Stimulated activated CD4-positive, alpha-beta T cell treated with anti-CD3 and anti-CD28 coated beads, Interleukin-1b, Interleukin-23, amount 100 ng/mL, for 48 hours (primary cell): ENCODE measurements at regions not wholly inside any gene's neighbourhood (a gene's known extent, or its start where the extent isn't known, plus 50 kb on each side); places are given as distances from the start of the nearest gene placed in this dataset.
A peak's percentile ranks its signal among the peaks of the same experiment; 100 is the strongest.
"Not testable (repeated sequence)": the region's sequence is repeated elsewhere in the genome, so short reads cannot be mapped to it uniquely, and the experiment has no call there.

Experiments used
- DNase-seq: peaks from one replicate; pipeline ENCODE4 v3.0.0-alpha.2; 2020

GRCh38 chr6:15758631-15759215 is 95.9 kb upstream of the DTNBP1 start:
- no peak for DNase-seq

GRCh38 chr6:15755526-15755925 is 92.7 kb upstream of the DTNBP1 start:
- DNase-seq = no peak

GRCh38 chr6:15754706-15755079 is 91.9 kb upstream of the DTNBP1 start:
- no peak for DNase-seq

- no peak for DNase-seq
These were observed 91.3 kb upstream of the DTNBP1 start for GRCh38 chr6:15754035-15754705.

- DNase-seq = no peak
These were observed 90.0 kb upstream of the DTNBP1 start for GRCh38 chr6:15752820-15753219.

- no peak for DNase-seq
These were observed 89.0 kb upstream of the DTNBP1 start for GRCh38 chr6:15751721-15752350.

- no peak for DNase-seq
These were observed 85.5 kb upstream of the DTNBP1 start for GRCh38 chr6:15748341-15748740.

GRCh38 chr6:15747354-15747883 is 84.6 kb upstream of the DTNBP1 start:
- DNase-seq = no peak

- DNase-seq = no peak
These were observed 83.0 kb upstream of the DTNBP1 start for GRCh38 chr6:15745781-15746180.

GRCh38 chr6:15744818-15745402 is 82.1 kb upstream of the DTNBP1 start:
- DNase-seq = peak; percentile 12

- not testable (repeated sequence) for DNase-seq
These were observed 79.2 kb upstream of the DTNBP1 start for GRCh38 chr6:15742013-15742412.

GRCh38 chr6:15741405-15741804 is 78.6 kb upstream of the DTNBP1 start:
- no peak for DNase-seq

GRCh38 chr6:15739867-15740266 is 77.0 kb upstream of the DTNBP1 start:
- no peak for DNase-seq

- no peak for DNase-seq
These were observed 76.5 kb upstream of the DTNBP1 start for GRCh38 chr6:15739353-15739752.

- DNase-seq = not testable (repeated sequence)
These were observed 75.4 kb upstream of the DTNBP1 start for GRCh38 chr6:15738195-15738594.

- no peak for DNase-seq
These were observed 73.5 kb upstream of the DTNBP1 start for GRCh38 chr6:15736297-15736696.

GRCh38 chr6:15735567-15736265 is 72.9 kb upstream of the DTNBP1 start:
- no peak for DNase-seq

- DNase-seq = no peak
These were observed 71.5 kb upstream of the DTNBP1 start for GRCh38 chr6:15734118-15734897.

- DNase-seq = no peak
These were observed 68.1 kb upstream of the DTNBP1 start for GRCh38 chr6:15730922-15731321.

GRCh38 chr6:15730442-15730841 is 67.6 kb upstream of the DTNBP1 start:
- DNase-seq = no peak

- no peak for DNase-seq
These were observed 59.9 kb upstream of the DTNBP1 start for GRCh38 chr6:15722731-15723130.

GRCh38 chr6:15716889-15717288 is 54.1 kb upstream of the DTNBP1 start:
- no peak for DNase-seq
